NB4 (cell line): ENCODE measurements at regions not wholly inside any gene's neighbourhood (a gene's known extent, or its start where the extent isn't known, plus 50 kb on each side); places are given as distances from the start of the nearest gene placed in this dataset.
A peak's percentile ranks its signal among the peaks of the same experiment; 100 is the strongest.

ENCODE experiments used
- DNase-seq: peaks from one replicate; pipeline ENCODE4 v3.0.0; 2010; ENCODE audit warnings: low read depth
- H3K4me3 ChIP-seq: one replicate; pipeline ENCODE4 v1.5.1; 2011; ENCODE audit warnings: mild to moderate bottlenecking, low read depth, low read length, moderate library complexity
- CTCF ChIP-seq: IDR thresholded peaks from one replicate; pipeline ENCODE4 v1.5.1; 2012; ENCODE audit warnings: low read depth, low read length
- MAX ChIP-seq: IDR thresholded peaks from 2 replicates; pipeline ENCODE4 v1.6.1; 2011; ENCODE audit warnings: low read depth, low read length
- MYC ChIP-seq: IDR thresholded peaks from 2 replicates; pipeline ENCODE4 v1.6.1; 2011; ENCODE audit warnings: low read depth, low read length
- POLR2A ChIP-seq: IDR thresholded peaks from 2 replicates; pipeline ENCODE4 v1.6.1; 2011; ENCODE audit warnings: mild to moderate bottlenecking; ENCODE audit not compliant: insufficient read length; ENCODE audit errors: extremely low read depth

- DNase-seq: no peak
- TF ChIP-seq CTCF: no peak
- no peak for TF ChIP-seq MAX
- TF ChIP-seq MYC: no peak
- TF ChIP-seq POLR2A: no peak
- H3K4me3 ChIP-seq: no peak overlapping the region
Measured at GRCh38 chr14:101284711-101285110, 276.6 kb upstream of the DIO3 start.

- DNase-seq: no peak
Measured at GRCh38 chr14:101286271-101287018, 274.9 kb upstream of the DIO3 start.

GRCh38 chr14:101288436-101289229, 272.7 kb upstream of the DIO3 start:
- no peak overlapping the region for H3K4me3 ChIP-seq
- DNase-seq: peak; percentile 39
- TF ChIP-seq MYC: no peak
- TF ChIP-seq CTCF: no peak
- no peak for TF ChIP-seq POLR2A
- no peak for TF ChIP-seq MAX

More at GRCh38 chr14:101286271-101287018, 274.9 kb upstream of the DIO3 start:
- H3K4me3 ChIP-seq: no peak overlapping the region
- no peak for TF ChIP-seq MYC
- no peak for TF ChIP-seq MAX
- no peak for TF ChIP-seq POLR2A
- no peak for TF ChIP-seq CTCF

- H3K4me3 ChIP-seq: no peak overlapping the region
- TF ChIP-seq CTCF (no peak), MAX (no peak), MYC (no peak), POLR2A (no peak)
- no peak for DNase-seq
Measured at GRCh38 chr14:101289230-101289690, 272.0 kb upstream of the DIO3 start.

- no peak for DNase-seq
- no peak for TF ChIP-seq CTCF
- no peak for TF ChIP-seq POLR2A
- TF ChIP-seq MAX: no peak
- no peak for TF ChIP-seq MYC
- H3K4me3 ChIP-seq: no peak overlapping the region
Measured at GRCh38 chr14:101289911-101290310, 271.4 kb upstream of the DIO3 start.
